ENCODE measurements at regions not wholly inside any gene's neighbourhood (a gene's known extent, or its start where the extent isn't known, plus 50 kb on each side); places are given as distances from the start of the nearest gene placed in this dataset.
"Not testable (repeated sequence)": the region's sequence is repeated elsewhere in the genome, so short reads cannot be mapped to it uniquely, and the experiment has no call there.

DNA sequence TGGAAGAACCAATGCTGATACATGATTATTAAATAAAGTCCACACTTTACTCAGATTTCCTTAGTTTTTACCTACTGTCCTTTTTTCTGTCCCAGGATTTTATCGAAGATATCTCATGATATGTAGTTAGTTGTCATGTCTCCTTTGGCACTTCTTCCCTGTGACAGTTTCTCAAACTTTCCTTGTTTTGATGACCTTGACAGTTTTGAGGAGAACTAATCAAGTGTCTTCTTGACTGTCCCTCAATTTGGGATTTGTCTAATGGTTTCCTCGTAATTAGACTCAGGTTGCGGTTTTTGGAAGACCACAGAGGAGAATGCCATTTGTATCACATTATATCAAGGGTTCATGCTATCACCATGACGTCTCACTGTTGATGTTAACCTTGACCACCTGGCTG, 483.1 kb upstream of the ZNF608 start:
- DNase-seq (ENCODE audit: low spot score) (no peak), FAIRE-seq (no peak)

DNA sequence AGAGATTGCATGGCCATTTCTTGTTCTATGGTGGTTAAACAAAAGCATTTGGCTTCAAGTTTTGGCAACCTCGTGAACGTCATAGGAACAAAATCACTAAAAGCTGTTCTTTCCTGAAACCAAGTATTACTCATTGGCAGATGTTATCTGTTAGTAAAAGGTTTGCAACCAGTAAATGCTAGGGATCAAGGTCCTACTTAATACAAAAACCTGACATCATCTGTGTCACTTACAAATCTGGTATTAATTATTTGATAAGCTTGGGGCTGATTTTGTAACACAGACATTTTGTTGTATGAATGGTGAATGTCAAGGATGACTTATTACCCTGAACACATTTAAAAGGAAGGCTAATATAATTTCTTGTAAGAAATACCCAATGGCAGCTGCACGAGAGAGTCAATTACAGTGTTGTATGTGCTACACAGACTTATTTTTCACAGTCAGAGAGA, 486.4 kb upstream of the ZNF608 start:
- FAIRE-seq (no peak), DNase-seq (ENCODE audit: low spot score) (no peak)

- FAIRE-seq (no peak), DNase-seq (ENCODE audit: low spot score) (no peak)
These were observed 487.5 kb upstream of the ZNF608 start for GRCh38 chr5:125233944-125234343.

DNA sequence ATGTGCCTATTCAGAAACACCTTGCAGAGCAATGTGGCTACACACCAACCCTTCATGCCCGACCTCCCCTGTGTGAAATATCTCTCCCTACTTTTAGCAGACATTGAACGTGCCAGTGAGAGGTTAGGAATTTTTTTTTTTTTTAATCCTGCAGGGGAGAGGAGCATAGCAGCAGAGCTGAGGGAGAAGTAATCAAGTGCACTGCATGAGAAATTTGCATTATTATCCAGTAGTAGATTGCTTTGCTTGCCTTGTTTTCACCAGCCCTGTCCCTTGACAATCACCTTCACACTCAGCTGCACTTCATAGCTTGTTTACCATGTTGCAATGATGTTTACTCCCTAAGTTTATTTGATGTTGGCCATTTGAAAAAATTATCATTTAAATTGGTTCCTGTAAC, 489.6 kb upstream of the ZNF608 start:
- DNase-seq (ENCODE audit: low spot score): no peak
- FAIRE-seq: no peak

DNA sequence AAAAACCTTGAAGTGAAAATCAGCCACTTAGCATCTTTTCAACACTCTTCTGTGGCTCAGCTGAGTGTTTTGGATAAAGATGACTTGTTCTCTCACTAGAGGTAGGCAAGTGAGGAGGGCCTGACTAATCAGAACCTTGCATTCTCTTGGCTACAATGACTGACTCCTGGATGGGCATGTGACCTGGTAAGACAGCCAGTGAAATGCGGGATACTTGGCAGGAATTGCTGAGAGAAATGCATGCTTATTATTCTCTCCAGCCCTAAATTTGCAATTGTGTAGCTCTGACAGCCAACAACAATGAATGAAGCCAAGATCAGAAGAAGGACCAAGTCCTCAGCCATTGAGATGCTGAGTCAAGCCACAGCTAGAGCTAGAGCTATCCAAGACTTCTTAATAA, 490.5 kb upstream of the ZNF608 start:
- FAIRE-seq: no peak
- DNase-seq (ENCODE audit: low spot score): no peak

DNA sequence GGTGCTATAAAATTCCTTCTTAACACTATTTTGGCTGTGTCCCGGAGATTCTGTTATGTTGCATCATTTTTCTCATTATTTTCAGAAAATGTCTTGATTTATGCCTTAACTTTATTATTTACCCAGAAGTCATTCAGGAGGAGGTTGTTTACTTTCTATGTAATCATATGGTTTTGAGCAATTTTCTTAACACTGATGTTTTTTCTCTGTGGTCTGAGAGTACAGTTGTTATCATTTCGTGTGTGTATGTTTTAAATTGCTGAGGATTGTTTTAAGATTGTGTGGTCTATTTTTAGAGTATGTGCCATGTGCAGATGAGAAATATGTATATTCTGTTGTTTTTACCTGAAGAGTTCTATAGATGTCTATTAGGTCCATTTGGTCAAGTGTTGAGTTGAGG, 498.1 kb upstream of the ZNF608 start:
- no peak for FAIRE-seq
- no peak for DNase-seq (ENCODE audit: low spot score)

DNA sequence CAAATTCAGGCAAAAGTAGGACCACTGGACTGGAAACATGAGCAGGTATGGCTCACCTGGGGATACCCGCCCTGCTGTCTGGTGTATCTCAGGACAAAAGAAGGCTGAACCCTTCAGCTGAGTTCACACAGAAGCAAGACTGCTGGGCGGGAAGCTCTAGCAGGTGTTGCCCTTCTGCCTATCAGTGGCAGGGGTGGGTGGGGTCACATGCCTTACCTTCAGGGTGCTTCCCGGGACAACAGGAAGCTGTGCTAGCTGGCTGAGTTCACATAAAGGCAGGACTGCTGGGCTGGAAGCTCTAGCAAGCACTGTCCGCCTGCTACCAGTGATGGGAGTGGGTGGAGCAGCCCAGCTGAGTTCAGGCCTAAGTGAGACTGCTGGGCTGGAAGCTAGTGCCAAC, 498.8 kb upstream of the ZNF608 start:
- FAIRE-seq: no peak
- no peak for DNase-seq (ENCODE audit: low spot score)

GRCh38 chr5:125249400-125249799, 503.0 kb upstream of the ZNF608 start:
- FAIRE-seq (no peak), DNase-seq (ENCODE audit: low spot score) (no peak)

DNA sequence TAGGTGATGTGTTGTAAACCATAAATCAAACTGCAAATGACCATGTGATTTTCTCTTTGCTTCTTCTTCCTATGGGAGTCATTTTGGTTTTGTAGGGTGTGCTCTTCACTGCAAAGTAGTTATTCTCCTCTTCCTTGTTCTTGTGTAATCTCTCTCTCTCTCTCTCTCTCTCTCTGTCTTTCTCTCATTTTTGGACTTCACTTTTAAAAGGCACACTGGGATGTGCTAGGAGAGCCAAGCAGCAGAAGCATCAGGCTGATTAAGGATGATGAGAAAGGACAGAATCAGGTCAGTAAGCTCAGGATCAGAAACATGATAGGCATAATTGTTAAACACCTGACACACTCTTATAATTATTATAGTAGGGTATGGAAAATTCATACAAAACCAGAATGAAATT, 505.3 kb upstream of the ZNF608 start:
- no peak for DNase-seq (ENCODE audit: low spot score)
- FAIRE-seq: no peak

DNA sequence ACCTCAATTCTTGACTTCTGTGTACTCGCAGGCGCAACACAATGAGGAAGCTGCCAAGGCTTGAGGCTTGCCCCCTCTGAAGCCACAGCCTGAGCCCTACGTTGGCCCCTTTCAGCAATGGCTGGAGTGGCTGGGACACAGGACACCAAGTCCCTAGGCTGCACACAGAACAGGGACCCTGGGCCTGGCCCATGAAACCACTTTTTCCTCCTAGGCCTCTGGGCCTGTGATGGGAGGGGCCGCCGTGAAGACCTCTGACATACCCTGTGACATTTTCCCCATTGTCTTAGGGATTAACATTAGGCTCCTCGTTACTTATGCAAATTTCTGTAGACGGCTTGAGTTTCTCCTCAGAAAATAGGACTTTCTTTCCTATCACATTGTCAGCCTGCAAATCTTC, 507.2 kb upstream of the ZNF608 start:
- not testable (repeated sequence) for FAIRE-seq; DNase-seq (ENCODE audit: low spot score)

- no peak for FAIRE-seq
These were observed 507.8 kb upstream of the ZNF608 start for GRCh38 chr5:125254267-125254666.

DNA sequence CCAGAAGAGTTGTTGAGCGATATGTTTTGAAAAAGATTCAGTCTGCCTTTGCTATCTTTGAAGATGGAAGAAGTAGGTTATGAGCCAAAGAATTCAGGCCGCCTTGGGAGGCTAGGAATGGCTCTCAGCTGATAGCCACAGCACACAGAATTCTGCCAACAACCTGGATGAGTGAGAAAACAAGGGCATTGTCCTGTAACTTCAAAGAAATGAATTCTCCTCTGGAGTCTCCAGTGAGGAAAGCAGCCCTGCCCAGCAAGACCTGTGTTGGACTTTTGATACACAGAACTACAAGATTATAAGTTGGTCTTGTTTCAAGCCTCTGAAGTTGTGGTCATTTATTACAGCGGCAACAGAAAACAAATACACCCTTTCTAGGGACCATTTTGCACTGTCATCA, 509.9 kb upstream of the ZNF608 start:
- no peak for FAIRE-seq
- no peak for DNase-seq (ENCODE audit: low spot score)

More at GRCh38 chr5:125254267-125254666, 507.8 kb upstream of the ZNF608 start:
- DNase-seq (ENCODE audit: low spot score): no peak

DNA sequence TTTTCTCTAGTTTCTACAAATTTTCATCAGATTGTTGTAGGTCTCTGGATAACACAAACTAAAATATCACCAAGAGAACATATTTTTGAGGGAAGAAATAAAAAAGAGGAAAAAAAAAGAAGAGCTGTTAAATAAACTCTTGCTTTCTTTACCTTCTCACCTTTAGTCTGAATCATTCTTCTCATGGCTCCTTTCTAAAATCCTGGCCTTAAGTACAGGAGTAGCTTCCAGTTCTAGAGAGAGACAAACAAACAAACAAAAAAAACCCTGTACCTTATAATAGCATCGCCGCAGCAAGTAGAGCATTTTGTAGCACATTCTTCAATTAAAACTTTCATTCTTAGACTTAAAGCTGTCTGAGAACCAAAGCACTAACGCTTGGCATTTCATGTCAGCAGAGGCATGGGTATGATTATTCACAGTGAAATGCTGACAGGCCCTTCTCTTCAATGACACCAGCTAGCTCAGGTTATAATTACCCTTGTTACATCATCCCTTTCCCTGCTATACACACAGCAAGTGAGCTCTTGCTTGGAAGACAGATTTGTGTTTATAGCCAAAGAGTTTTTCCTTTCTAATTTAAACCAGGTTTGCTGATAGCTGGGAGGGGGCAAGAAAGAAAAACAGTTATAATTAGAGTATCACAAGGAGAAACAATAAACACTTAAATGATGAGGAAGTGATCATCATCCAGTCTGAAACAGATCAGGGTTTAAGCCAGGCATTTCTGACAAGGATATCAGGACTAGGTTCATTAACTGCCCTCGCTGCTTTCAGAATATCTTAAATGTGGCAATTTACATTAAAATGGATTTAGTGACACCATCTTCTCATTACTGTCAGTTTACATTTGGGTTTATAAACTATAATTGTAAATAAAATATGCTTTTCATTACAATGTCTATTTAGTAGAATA, 510.9 kb upstream of the ZNF608 start:
- no peak for FAIRE-seq
- DNase-seq (ENCODE audit: low spot score): no peak

DNA sequence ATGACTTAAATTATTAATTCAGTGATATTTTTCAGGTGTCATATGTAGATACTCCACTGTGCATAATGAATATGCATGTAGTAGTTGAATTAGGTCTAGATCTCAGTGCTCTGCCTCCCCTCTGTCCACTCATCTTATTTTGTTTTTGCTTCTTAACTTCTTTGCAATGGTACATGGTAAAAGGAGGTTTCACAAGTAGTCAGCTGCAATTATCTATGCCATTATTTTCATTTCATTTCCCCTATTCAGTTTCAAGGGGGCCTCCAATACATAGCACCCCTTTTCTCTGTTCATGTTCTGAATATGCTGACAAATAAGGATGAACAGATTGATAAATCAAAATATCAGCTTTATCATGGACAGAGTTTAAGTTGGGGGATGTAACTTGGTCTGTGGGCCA, 511.6 kb upstream of the ZNF608 start:
- DNase-seq (ENCODE audit: low spot score) (no peak), FAIRE-seq (no peak)

DNA sequence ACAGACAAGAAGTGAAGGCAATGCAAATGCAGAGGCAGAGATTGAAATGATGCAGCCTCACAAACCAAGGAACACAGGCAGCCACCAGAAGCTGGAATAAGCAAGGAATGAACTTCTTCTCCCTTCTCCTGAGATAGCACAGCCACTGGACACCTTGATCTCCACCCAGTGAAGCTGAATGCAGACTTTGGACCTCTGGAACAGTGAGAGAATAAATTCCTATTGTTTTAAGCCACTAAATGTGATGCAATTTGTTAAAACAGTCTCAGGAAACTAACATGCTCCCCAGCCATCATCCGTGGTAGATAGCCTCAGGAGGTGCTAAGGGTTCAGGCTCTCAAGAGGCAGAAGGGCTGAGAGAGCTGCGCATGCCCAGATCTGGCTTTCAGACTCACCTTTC, 512.2 kb upstream of the ZNF608 start:
- FAIRE-seq: no peak
- no peak for DNase-seq (ENCODE audit: low spot score)

GRCh38 chr5:125261505-125262250, 515.2 kb upstream of the ZNF608 start:
- no peak for DNase-seq (ENCODE audit: low spot score)
- peak; percentile 32 for FAIRE-seq

DNA sequence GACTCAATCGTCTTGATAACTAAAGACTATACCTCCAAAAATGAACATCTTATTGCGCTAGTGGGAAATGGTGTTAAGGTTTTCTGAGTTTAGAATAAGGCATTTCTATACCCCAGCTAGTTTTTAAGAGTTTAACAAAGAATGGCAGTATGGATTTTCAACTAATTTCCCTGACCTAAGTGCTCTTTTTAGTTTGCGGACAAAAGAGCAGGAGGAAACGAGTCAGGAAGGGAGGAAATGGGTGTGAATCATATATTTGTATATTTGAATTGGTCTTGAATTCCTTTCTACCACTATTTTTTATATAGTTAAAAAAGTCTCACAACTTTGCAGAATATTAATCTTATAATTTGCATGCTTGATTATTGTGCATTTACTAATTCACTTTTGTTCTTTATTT, 516.3 kb upstream of the ZNF608 start:
- FAIRE-seq: no peak
- no peak for DNase-seq (ENCODE audit: low spot score)

DNA sequence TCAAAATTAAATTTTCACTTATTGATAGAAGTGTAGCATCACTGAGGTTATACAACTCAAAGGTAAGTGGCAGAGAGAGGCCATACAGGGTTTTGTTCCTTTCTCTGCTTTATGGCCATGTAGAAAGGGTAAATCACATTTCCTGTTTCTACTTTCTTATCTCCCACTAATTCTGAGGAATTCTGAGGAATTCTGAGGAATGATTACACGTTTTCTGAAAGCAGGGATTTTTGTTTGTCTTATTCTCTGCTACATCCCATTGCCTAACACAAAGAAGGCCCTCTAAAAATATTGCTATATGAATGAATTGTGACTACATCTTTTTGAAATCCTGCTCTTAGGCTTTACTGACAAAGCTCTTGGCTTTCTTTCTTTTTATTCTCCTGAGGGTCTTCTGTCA, 516.9 kb upstream of the ZNF608 start:
- DNase-seq (ENCODE audit: low spot score) (no peak), FAIRE-seq (no peak)

GRCh38 chr5:125266106-125266505, 519.7 kb upstream of the ZNF608 start:
- FAIRE-seq: no peak

DNA sequence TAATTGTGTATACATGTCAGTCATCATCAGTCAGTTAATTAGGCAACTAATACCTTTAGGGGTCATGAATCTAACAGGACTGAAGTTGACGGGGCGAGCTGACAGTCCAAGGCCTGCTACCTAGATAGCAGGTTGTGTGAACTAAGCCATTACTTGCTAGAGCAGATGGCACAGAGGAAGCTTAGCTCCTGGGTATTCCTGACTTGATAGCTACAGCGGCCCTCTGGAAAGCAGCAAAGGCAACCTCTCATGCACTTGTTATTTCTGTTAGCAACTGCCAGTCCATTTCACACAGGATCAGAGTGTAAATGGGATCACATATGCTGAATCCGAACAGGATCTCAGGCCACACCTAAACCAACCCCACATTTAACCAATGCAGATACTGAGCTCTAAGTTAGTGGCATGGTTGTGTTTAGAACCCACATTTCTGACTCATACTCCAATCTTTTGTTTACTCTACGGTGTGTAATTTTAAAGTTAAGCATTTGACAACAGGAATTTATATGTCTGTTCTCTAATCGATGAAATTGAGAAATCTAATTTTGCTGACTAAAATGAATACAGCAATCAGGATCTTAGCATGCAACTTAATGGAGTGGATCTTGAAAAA, 521.3 kb upstream of the ZNF608 start:
- FAIRE-seq (no peak), DNase-seq (ENCODE audit: low spot score) (no peak)

More at GRCh38 chr5:125266106-125266505, 519.7 kb upstream of the ZNF608 start:
- no peak for DNase-seq (ENCODE audit: low spot score)

DNA sequence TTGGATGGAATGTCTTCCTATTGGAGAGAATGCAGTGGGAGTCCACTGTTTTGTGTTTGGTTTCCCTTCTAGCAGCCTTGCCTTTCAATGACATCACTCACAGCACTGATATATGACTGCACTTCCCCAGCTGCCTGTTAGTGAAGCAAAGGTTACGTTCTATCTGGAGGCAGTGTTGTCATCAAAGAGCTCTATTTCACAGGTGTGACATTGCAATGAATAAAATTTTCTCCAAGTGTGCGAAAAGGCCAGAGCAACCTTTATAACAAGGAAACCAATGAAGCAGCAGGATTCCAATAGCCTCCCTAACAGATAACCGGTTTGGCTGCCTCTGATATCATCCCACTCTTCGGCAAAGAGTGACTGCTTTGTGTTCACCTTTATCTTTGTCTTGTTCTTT, 523.5 kb upstream of the ZNF608 start:
- DNase-seq (ENCODE audit: low spot score) (no peak), FAIRE-seq (no peak)

DNA sequence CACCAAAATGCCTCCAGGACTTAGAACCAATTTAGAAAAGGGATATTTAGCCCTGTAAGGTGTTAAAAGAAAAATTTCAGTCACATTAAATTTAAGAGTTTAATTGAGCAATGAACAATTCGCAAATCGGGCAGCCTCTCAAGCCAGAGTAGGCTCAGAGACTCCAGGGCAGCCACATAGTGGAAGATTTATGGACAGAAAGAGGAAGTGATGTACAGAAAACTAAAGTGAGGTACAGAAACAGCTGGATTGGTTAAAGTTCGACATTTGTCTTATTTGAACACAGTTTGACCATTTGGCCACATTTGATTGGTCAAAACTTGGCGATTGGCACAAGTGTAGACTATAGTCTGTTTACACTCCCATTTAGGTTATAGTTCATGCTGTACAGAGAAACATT, 525.9 kb upstream of the ZNF608 start:
- no peak for DNase-seq (ENCODE audit: low spot score)
- no peak for FAIRE-seq

Measured in RCC 7860 (cell line).